Activated CD8-positive, alpha-beta T cell treated with anti-CD3 and anti-CD28 coated beads for 36 hours (primary cell): ENCODE measurements at regions not wholly inside any gene's neighbourhood (a gene's known extent, or its start where the extent isn't known, plus 50 kb on each side); places are given as distances from the start of the nearest gene placed in this dataset.
"Not testable (repeated sequence)": the region's sequence is repeated elsewhere in the genome, so short reads cannot be mapped to it uniquely, and the experiment has no call there.

ENCODE experiments used
- ATAC-seq: fragments of 200-7000 bp; cut with Tn5 transposase; one replicate; pipeline ENCODE4 v1.10.0; 2021; ENCODE audit warnings: mild to moderate bottlenecking, moderate library complexity
- CTCF ChIA-PET: fragments of 350-600 bp; sonication (Branson Sonifier 250); formaldehyde crosslinking; loops from one replicate; lab custom pipeline; 2021; ENCODE audit warnings: antibody characterized with exemption; lab: Charles Lee
- POLR2A ChIA-PET: fragments of 350-600 bp; sonication (Branson Sonifier 250); formaldehyde crosslinking; loops from one replicate; lab custom pipeline; 2021; ENCODE audit warnings: antibody characterized with exemption; lab: Charles Lee
- DNase-seq: peaks from one replicate; pipeline ENCODE4 v3.0.0-alpha.2; 2020
- H3K27ac Mint-ChIP-seq: one replicate; pipeline ENCODE4 v1.8.0; 2021; ENCODE audit warnings: mild to moderate bottlenecking, mixed read lengths
- H3K27me3 Mint-ChIP-seq: one replicate; pipeline ENCODE4 v1.8.0; 2021; ENCODE audit warnings: mixed read lengths
- H3K36me3 Mint-ChIP-seq: one replicate; pipeline ENCODE4 v1.8.0; 2021; ENCODE audit warnings: low read depth, mixed read lengths
- H3K4me1 Mint-ChIP-seq: one replicate; pipeline ENCODE4 v1.8.0; 2021; ENCODE audit warnings: low read depth, mixed read lengths
- H3K4me3 Mint-ChIP-seq: one replicate; pipeline ENCODE4 v1.8.0; 2021; ENCODE audit warnings: mild to moderate bottlenecking, moderate library complexity, mixed read lengths
- H3K9me3 Mint-ChIP-seq: one replicate; pipeline ENCODE4 v1.8.0; 2021; ENCODE audit warnings: mixed read lengths
- intact Hi-C: fragments of 100-400 bp; cut with micrococcal nuclease; formaldehyde crosslinking; loops from one replicate; pipeline ENCODE4 v1.10.0; 2022
- TF ChIP-seq, protein P1 (sequence below): fragments of 200-600 bp; IDR thresholded peaks from one replicate; pipeline ENCODE4 v1.8.0; 2022; ENCODE audit warnings: antibody characterized with exemption, mild to moderate bottlenecking

- DNase-seq (no peak), ATAC-seq (no peak)
- Mint-ChIP-seq H3K27me3 (no peaks in the 10 kb centered on the region), H3K9me3 (peaks cover 20% of the 10 kb centered on the region), H3K4me3 (no peak overlapping the region), H3K27ac (no peak overlapping the region), H3K4me1 (no peaks in the 10 kb centered on the region), H3K36me3 (no peaks in the 10 kb centered on the region)
- TF ChIP-seq, protein P1, sequence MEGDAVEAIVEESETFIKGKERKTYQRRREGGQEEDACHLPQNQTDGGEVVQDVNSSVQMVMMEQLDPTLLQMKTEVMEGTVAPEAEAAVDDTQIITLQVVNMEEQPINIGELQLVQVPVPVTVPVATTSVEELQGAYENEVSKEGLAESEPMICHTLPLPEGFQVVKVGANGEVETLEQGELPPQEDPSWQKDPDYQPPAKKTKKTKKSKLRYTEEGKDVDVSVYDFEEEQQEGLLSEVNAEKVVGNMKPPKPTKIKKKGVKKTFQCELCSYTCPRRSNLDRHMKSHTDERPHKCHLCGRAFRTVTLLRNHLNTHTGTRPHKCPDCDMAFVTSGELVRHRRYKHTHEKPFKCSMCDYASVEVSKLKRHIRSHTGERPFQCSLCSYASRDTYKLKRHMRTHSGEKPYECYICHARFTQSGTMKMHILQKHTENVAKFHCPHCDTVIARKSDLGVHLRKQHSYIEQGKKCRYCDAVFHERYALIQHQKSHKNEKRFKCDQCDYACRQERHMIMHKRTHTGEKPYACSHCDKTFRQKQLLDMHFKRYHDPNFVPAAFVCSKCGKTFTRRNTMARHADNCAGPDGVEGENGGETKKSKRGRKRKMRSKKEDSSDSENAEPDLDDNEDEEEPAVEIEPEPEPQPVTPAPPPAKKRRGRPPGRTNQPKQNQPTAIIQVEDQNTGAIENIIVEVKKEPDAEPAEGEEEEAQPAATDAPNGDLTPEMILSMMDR = no peak
- intact Hi-C loops = no loop called here
- CTCF ChIA-PET = no interaction called here
- POLR2A ChIA-PET = no interaction called here
These were observed 701.5 kb downstream of the NUP35 start for GRCh38 chr2:183825710-183826109.

GRCh38 chr2:183829931-183830330 lies 705.7 kb downstream of the NUP35 start:
- POLR2A ChIA-PET = no interaction called here
- intact Hi-C loops = no loop called here
- no peaks in the 10 kb centered on the region for H3K27me3 Mint-ChIP-seq
- no peaks in the 10 kb centered on the region for H3K36me3 Mint-ChIP-seq
- CTCF ChIA-PET = no interaction called here
- TF ChIP-seq, protein P1 = no peak
- no peak overlapping the region for H3K27ac Mint-ChIP-seq
- H3K9me3 Mint-ChIP-seq = peaks cover 16% of the 10 kb centered on the region
- no peak overlapping the region for H3K4me3 Mint-ChIP-seq
- ATAC-seq (no peak), DNase-seq (no peak)
- H3K4me1 Mint-ChIP-seq = no peaks in the 10 kb centered on the region

DNA sequence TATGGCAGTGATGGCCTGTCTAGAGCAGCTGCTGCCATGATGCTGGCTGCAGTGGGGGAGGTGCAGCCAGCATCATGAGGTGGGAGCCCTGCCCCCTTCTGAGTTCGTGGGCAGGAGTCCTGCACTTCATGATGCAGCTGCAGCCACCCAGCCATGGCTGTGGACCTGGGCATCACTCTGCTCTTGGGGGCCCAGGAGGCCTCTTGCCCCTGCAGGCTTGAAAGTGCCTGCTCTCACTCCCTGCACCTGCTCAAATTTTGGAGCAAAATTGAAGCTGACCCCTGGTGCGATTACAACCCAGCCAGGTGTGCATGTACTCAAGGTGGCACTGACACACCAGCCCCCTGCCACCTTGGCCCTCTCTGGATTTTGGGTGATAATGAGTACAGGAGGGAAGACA lies 712.9 kb downstream of the NUP35 start:
- ChIA-PET CTCF (no interaction called here), POLR2A (no interaction called here)
- no peaks in the 10 kb centered on the region for H3K27me3 Mint-ChIP-seq
- no peak for ATAC-seq
- no peaks in the 10 kb centered on the region for H3K4me1 Mint-ChIP-seq
- H3K27ac Mint-ChIP-seq = no peak overlapping the region
- intact Hi-C loops = no loop called here
- TF ChIP-seq, protein P1 = no peak
- no peak for DNase-seq
- H3K9me3 Mint-ChIP-seq = peaks cover 6% of the 10 kb centered on the region
- no peak overlapping the region for H3K4me3 Mint-ChIP-seq
- H3K36me3 Mint-ChIP-seq = no peaks in the 10 kb centered on the region

- no peaks in the 10 kb centered on the region for H3K36me3 Mint-ChIP-seq
- H3K27me3 Mint-ChIP-seq = no peaks in the 10 kb centered on the region
- intact Hi-C loops = no loop called here
- CTCF ChIA-PET = no interaction called here
- DNase-seq (no peak), ATAC-seq (no peak)
- H3K4me1 Mint-ChIP-seq = no peaks in the 10 kb centered on the region
- POLR2A ChIA-PET = no interaction called here
- H3K27ac Mint-ChIP-seq = no peak overlapping the region
- H3K4me3 Mint-ChIP-seq = no peak overlapping the region
- TF ChIP-seq, protein P1 = no peak
- H3K9me3 Mint-ChIP-seq = peaks cover 6% of the 10 kb centered on the region
These were observed 714.1 kb downstream of the NUP35 start for GRCh38 chr2:183838295-183838694.

DNA sequence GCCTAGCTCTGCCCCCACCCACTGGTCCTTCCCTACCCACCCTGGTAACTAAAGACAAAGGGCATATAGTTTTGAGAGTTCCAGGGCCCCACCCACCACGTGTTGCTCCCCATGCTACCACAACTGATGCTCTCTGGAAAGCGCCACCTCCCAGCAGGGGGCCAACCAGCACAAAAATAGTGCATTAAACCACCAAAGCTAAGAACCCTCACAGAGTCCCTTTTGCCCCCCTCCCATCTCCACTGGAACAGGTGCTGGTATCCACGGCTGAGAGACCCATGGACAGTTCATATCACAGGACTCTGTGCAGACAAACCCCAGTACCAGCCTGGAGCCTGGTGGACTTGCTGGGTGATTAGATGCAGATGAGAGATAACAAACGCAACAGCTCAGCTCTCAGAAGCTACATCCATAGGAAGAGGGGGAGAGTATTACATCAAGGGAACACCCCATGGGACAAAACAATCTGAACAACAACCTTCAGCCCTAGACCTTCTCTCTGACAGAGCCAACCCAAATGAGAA lies 715.9 kb downstream of the NUP35 start:
- H3K36me3 Mint-ChIP-seq = no peaks in the 10 kb centered on the region
- DNase-seq (no peak), ATAC-seq (no peak)
- H3K27ac Mint-ChIP-seq = no peak overlapping the region
- no peaks in the 10 kb centered on the region for H3K4me1 Mint-ChIP-seq
- peaks cover 6% of the 10 kb centered on the region for H3K9me3 Mint-ChIP-seq
- TF ChIP-seq, protein P1 = no peak
- intact Hi-C loops = no loop called here
- H3K27me3 Mint-ChIP-seq = no peaks in the 10 kb centered on the region
- ChIA-PET CTCF (no interaction called here), POLR2A (no interaction called here)
- H3K4me3 Mint-ChIP-seq = no peak overlapping the region

- POLR2A ChIA-PET, intact Hi-C loops, H3K4me3 Mint-ChIP-seq, CTCF ChIA-PET, DNase-seq, ATAC-seq, H3K27ac Mint-ChIP-seq, H3K9me3 Mint-ChIP-seq, H3K27me3 Mint-ChIP-seq, H3K4me1 Mint-ChIP-seq, H3K36me3 Mint-ChIP-seq: not testable (repeated sequence)
These were observed 725.6 kb downstream of the NUP35 start for GRCh38 chr2:183849826-183850225.
